ENCODE measurements at regions not wholly inside any gene's neighbourhood (a gene's known extent, or its start where the extent isn't known, plus 50 kb on each side); places are given as distances from the start of the nearest gene placed in this dataset.

GRCh38 chr10:113493195-113493594 is 59.7 kb upstream of the HABP2 start:
- no peak for DNase-seq
- no peaks in the 10 kb centered on the region for H3K27me3 ChIP-seq (ENCODE audit: control insufficient read depth in 3 of 3, insufficient read depth in 3 of 3, low read length in 2 of 3)
- peaks cover 0 to 38% (median 15%) of the 10 kb centered on the region in 5 donors for H3K4me1 ChIP-seq (ENCODE audit: control insufficient read depth in 5 of 5, insufficient read depth in 5 of 5, low read length in 5 of 5)
- peak overlapping the region in 1 of 2 donors; percentile 59 for H3K27ac ChIP-seq (ENCODE audit: low read depth in 1 of 2, low read length in 1 of 2)
- no peak overlapping the region for H3K9ac ChIP-seq (ENCODE audit: insufficient read depth in 1 of 2, low read length in 2 of 2)
- H3K36me3 ChIP-seq (ENCODE audit: control insufficient read depth in 4 of 4, insufficient read depth in 4 of 4, low read length in 4 of 4), result no peaks in the 10 kb centered on the region
- no peaks in the 10 kb centered on the region for H3K9me3 ChIP-seq (ENCODE audit: control insufficient read depth in 4 of 4, insufficient read depth in 3 of 4, low read length in 3 of 4)
- ATAC-seq (ENCODE audit: insufficient read depth, low FRiP score), result no peak
- 93 to 96% methylated on average over 4 of the region's 4 CpGs for WGBS, 2 donors
- TF ChIP-seq, protein P1, sequence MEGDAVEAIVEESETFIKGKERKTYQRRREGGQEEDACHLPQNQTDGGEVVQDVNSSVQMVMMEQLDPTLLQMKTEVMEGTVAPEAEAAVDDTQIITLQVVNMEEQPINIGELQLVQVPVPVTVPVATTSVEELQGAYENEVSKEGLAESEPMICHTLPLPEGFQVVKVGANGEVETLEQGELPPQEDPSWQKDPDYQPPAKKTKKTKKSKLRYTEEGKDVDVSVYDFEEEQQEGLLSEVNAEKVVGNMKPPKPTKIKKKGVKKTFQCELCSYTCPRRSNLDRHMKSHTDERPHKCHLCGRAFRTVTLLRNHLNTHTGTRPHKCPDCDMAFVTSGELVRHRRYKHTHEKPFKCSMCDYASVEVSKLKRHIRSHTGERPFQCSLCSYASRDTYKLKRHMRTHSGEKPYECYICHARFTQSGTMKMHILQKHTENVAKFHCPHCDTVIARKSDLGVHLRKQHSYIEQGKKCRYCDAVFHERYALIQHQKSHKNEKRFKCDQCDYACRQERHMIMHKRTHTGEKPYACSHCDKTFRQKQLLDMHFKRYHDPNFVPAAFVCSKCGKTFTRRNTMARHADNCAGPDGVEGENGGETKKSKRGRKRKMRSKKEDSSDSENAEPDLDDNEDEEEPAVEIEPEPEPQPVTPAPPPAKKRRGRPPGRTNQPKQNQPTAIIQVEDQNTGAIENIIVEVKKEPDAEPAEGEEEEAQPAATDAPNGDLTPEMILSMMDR (IDR thresholded peaks at IDR 0.05; ENCODE audit: control extremely low read depth, extremely low read depth), result no peak
- H3K4me3 ChIP-seq, result no peak overlapping the region

- Histone ChIP-seq H3K27me3 (ENCODE audit: control insufficient read depth in 3 of 3, insufficient read depth in 3 of 3, low read length in 2 of 3) (no peaks in the 10 kb centered on the region), H3K9me3 (ENCODE audit: control insufficient read depth in 4 of 4, insufficient read depth in 3 of 4, low read length in 3 of 4) (no peaks in the 10 kb centered on the region), H3K9ac (ENCODE audit: insufficient read depth in 1 of 2, low read length in 2 of 2) (no peak overlapping the region), H3K4me3 (no peak overlapping the region), H3K27ac (ENCODE audit: low read depth in 1 of 2, low read length in 1 of 2) (peak overlapping the region in 1 of 2 donors; percentile 63), H3K36me3 (ENCODE audit: control insufficient read depth in 4 of 4, insufficient read depth in 4 of 4, low read length in 4 of 4) (no peaks in the 10 kb centered on the region), H3K4me1 (ENCODE audit: control insufficient read depth in 5 of 5, insufficient read depth in 5 of 5, low read length in 5 of 5) (peaks cover 0 to 42% (median 15%) of the 10 kb centered on the region in 5 donors)
- ATAC-seq (ENCODE audit: insufficient read depth, low FRiP score), result no peak
- WGBS, 2 donors, result 31 to 60% methylated on average over 5 of the region's 5 CpGs
- no peak for DNase-seq
- TF ChIP-seq, protein P1 (IDR thresholded peaks at IDR 0.05; ENCODE audit: control extremely low read depth, extremely low read depth), result no peak
These were observed 59.0 kb upstream of the HABP2 start for GRCh38 chr10:113493882-113494301.

DNA sequence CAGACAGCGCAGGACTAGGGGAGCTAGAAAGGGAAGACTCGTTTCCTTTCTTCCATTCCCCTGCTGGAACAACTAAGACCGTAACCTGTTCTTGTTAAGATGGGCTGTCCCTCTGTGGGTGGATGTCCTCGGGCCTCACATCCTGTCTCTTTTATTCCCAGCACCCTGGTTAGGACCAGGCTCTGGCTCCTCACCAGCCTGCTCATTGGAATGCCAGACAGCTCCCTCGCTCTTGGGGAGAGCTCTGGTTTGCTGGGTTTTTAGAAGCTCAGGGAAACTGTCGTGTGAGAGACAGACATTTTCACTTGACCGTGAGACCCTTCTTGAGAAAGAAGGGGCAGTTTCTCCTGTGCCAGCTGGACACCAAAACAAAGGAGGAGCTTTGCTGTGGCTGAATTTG is 58.1 kb upstream of the HABP2 start:
- WGBS, 2 donors, result 76 to 81% methylated on average over 7 of the region's 7 CpGs

More for the DNA sequence above, 58.1 kb upstream of the HABP2 start:
- peak in 1 of 3 donors; percentile 23 for DNase-seq
- Histone ChIP-seq H3K36me3 (ENCODE audit: control insufficient read depth in 4 of 4, insufficient read depth in 4 of 4, low read length in 4 of 4) (no peaks in the 10 kb centered on the region), H3K4me3 (no peak overlapping the region), H3K4me1 (ENCODE audit: control insufficient read depth in 5 of 5, insufficient read depth in 5 of 5, low read length in 5 of 5) (peaks cover 0 to 50% (median 15%) of the 10 kb centered on the region in 5 donors), H3K9me3 (ENCODE audit: control insufficient read depth in 4 of 4, insufficient read depth in 3 of 4, low read length in 3 of 4) (no peaks in the 10 kb centered on the region), H3K27ac (ENCODE audit: low read depth in 1 of 2, low read length in 1 of 2) (peak overlapping the region in 1 of 2 donors; percentile 42), H3K27me3 (ENCODE audit: control insufficient read depth in 3 of 3, insufficient read depth in 3 of 3, low read length in 2 of 3) (no peaks in the 10 kb centered on the region), H3K9ac (ENCODE audit: insufficient read depth in 1 of 2, low read length in 2 of 2) (no peak overlapping the region)
- no peak for ATAC-seq (ENCODE audit: insufficient read depth, low FRiP score)
- TF ChIP-seq, protein P1 (IDR thresholded peaks at IDR 0.05; ENCODE audit: control extremely low read depth, extremely low read depth), result no peak
